Sigmoid colon (tissue), 4 donors: ENCODE measurements at regions not wholly inside any gene's neighbourhood (a gene's known extent, or its start where the extent isn't known, plus 50 kb on each side); places are given as distances from the start of the nearest gene placed in this dataset.

ENCODE experiments used
- POLR2A ChIP-seq, 2 donors: fragments of 450-650 bp; IDR thresholded peaks; one replicate each; pipeline ENCODE4 v1.6.1; 2016; ENCODE audit warnings: antibody characterized with exemption in 2 of 2, mild to moderate bottlenecking in 2 of 2, moderate library complexity in 2 of 2
- POLR2AphosphoS5 ChIP-seq, 4 donors: sonication (generic); formaldehyde crosslinking; IDR thresholded peaks; one replicate each; pipeline ENCODE4 v1.6.1; 2017; ENCODE audit warnings: antibody characterized with exemption in 4 of 4
- TF ChIP-seq, protein P1 (sequence below), 4 experiments: fragments of 450-650 bp in 3 of 4; fragments of 200-600 bp in 1 of 4; IDR thresholded peaks; one replicate each; pipeline ENCODE4 v1.5.1; 2016 to 2019; ENCODE audit warnings: antibody characterized with exemption in 4 of 4, mild to moderate bottlenecking in 3 of 4, moderate library complexity in 2 of 4

DNA sequence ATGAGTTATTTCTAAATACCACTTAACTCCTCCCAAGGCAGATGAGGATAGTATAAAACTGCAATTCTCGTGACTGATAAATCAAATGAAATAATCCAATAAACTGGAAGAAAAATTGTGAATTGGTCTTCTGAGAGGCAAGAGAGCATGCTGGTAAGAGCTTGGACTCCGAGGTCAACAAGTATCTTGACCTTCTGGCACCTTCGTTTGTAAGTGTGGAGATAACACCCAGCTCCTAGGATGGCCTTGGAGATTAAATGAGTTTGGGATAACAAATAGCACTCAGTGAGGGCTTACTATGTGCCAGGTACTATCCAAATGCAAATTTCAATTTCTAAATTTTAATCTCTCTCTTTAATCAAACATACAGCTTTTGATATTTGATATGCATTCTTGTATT lies 866.3 kb upstream of the WWC1 start:
- TF ChIP-seq POLR2A (IDR thresholded peaks at IDR 0.05): no peak
- TF ChIP-seq, protein P1, sequence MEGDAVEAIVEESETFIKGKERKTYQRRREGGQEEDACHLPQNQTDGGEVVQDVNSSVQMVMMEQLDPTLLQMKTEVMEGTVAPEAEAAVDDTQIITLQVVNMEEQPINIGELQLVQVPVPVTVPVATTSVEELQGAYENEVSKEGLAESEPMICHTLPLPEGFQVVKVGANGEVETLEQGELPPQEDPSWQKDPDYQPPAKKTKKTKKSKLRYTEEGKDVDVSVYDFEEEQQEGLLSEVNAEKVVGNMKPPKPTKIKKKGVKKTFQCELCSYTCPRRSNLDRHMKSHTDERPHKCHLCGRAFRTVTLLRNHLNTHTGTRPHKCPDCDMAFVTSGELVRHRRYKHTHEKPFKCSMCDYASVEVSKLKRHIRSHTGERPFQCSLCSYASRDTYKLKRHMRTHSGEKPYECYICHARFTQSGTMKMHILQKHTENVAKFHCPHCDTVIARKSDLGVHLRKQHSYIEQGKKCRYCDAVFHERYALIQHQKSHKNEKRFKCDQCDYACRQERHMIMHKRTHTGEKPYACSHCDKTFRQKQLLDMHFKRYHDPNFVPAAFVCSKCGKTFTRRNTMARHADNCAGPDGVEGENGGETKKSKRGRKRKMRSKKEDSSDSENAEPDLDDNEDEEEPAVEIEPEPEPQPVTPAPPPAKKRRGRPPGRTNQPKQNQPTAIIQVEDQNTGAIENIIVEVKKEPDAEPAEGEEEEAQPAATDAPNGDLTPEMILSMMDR (IDR thresholded peaks at IDR 0.05): no peak
- no peak for TF ChIP-seq POLR2AphosphoS5 (IDR thresholded peaks at IDR 0.05)
